H9 (cell line): ENCODE measurements at regions not wholly inside any gene's neighbourhood (a gene's known extent, or its start where the extent isn't known, plus 50 kb on each side); places are given as distances from the start of the nearest gene placed in this dataset.

ENCODE experiments used
- DNase-seq: peaks from one replicate; pipeline ENCODE4 v3.0.0-alpha.2; 2017
- H2AFZ ChIP-seq: one replicate; pipeline ENCODE4 v1.6.1; 2013; ENCODE audit warnings: mild to moderate bottlenecking, low read length, control low read depth, moderate library complexity
- H2AK5ac ChIP-seq: 2 replicates; pipeline ENCODE4 v1.6.1; 2013; ENCODE audit warnings: low read length, control low read depth, mixed read lengths; ENCODE audit not compliant: insufficient read length
- H2BK120ac ChIP-seq: one replicate; pipeline ENCODE4 v1.6.1; 2013; ENCODE audit warnings: low read depth, mild to moderate bottlenecking, low read length, control low read depth, inconsistent platforms; ENCODE audit not compliant: poor library complexity, severe bottlenecking
- H2BK12ac ChIP-seq: 2 replicates; pipeline ENCODE4 v1.6.1; 2013; ENCODE audit warnings: low read length, control low read depth, mixed read lengths, low read depth; ENCODE audit not compliant: insufficient read length
- H2BK15ac ChIP-seq: 2 replicates; pipeline ENCODE4 v1.6.1; 2013; ENCODE audit warnings: low read depth, low read length, control low read depth
- H2BK20ac ChIP-seq: one replicate; pipeline ENCODE4 v1.6.1; 2013; ENCODE audit warnings: low read depth, mild to moderate bottlenecking, low read length, control low read depth, inconsistent platforms; ENCODE audit not compliant: poor library complexity, severe bottlenecking
- H2BK5ac ChIP-seq: 2 replicates; pipeline ENCODE4 v1.6.1; 2013; ENCODE audit warnings: low read length, control low read depth, mixed read lengths; ENCODE audit not compliant: insufficient read length
- H3K14ac ChIP-seq: 2 replicates; pipeline ENCODE4 v1.6.1; 2013; ENCODE audit warnings: low read length, control low read depth; ENCODE audit not compliant: insufficient read depth
- H3K18ac ChIP-seq: 2 replicates; pipeline ENCODE4 v1.6.1; 2013; ENCODE audit warnings: low read depth, mild to moderate bottlenecking, mixed read lengths, low read length, control low read depth; ENCODE audit not compliant: insufficient read length
- H3K23ac ChIP-seq: 2 replicates; pipeline ENCODE4 v1.6.1; 2013; ENCODE audit warnings: low read length, control low read depth, mixed read lengths, low read depth; ENCODE audit not compliant: insufficient read length
- H3K23me2 ChIP-seq: 2 replicates; pipeline ENCODE4 v1.6.1; 2013; ENCODE audit warnings: low read depth, mild to moderate bottlenecking, mixed read lengths, low read length, control low read depth; ENCODE audit not compliant: insufficient read length, poor library complexity, severe bottlenecking
- H3K27ac ChIP-seq: 2 replicates; pipeline ENCODE4 v1.5.1; 2013; ENCODE audit warnings: low read length, control low read depth, mixed read lengths, low read depth; ENCODE audit not compliant: insufficient read length
- H3K27me3 ChIP-seq: 2 replicates; pipeline ENCODE4 v1.6.1; 2013; ENCODE audit warnings: low read length, control low read depth, inconsistent platforms; ENCODE audit not compliant: insufficient read depth
- H3K4ac ChIP-seq: 2 replicates; pipeline ENCODE4 v1.6.1; 2013; ENCODE audit warnings: low read depth, mild to moderate bottlenecking, control low read depth, inconsistent platforms, low read length, moderate library complexity
- H3K4me1 ChIP-seq: 2 replicates; pipeline ENCODE4 v1.6.1; 2013; ENCODE audit warnings: low read length, control low read depth, inconsistent platforms; ENCODE audit not compliant: insufficient read depth
- H3K4me2 ChIP-seq: 2 replicates; pipeline ENCODE4 v1.6.1; 2013; ENCODE audit warnings: low read length, control low read depth, mixed read lengths; ENCODE audit not compliant: insufficient read length, insufficient read depth
- H3K56ac ChIP-seq: 2 replicates; pipeline ENCODE4 v1.6.1; 2013; ENCODE audit warnings: low read depth, mild to moderate bottlenecking, mixed read lengths, low read length, control low read depth; ENCODE audit not compliant: insufficient read length
- H3K79me1 ChIP-seq: 2 replicates; pipeline ENCODE4 v1.6.1; 2013; ENCODE audit warnings: low read depth, mild to moderate bottlenecking, moderate library complexity, low read length, control low read depth, inconsistent platforms; ENCODE audit not compliant: insufficient read depth, poor library complexity, severe bottlenecking
- H3K79me2 ChIP-seq: 2 replicates; pipeline ENCODE4 v1.6.1; 2013; ENCODE audit warnings: low read length, control low read depth, inconsistent platforms; ENCODE audit not compliant: insufficient read depth
- H3K9ac ChIP-seq: 2 replicates; pipeline ENCODE4 v1.6.1; 2013; ENCODE audit warnings: low read length, control low read depth, mixed read lengths; ENCODE audit not compliant: insufficient read length; ENCODE audit errors: extremely low read depth
- H3K9me3 ChIP-seq: one replicate; pipeline ENCODE4 v1.6.1; 2013; ENCODE audit warnings: low read depth, low read length, inconsistent platforms; ENCODE audit not compliant: control insufficient read depth
- H3T11ph ChIP-seq: one replicate; pipeline ENCODE4 v1.6.1; 2013; ENCODE audit warnings: mild to moderate bottlenecking, low read length, control low read depth, inconsistent platforms
- H4K20me1 ChIP-seq: one replicate; pipeline ENCODE4 v1.6.1; 2013; ENCODE audit not compliant: control insufficient read depth, insufficient read length, insufficient read depth
- H4K5ac ChIP-seq: 2 replicates; pipeline ENCODE4 v1.6.1; 2013; ENCODE audit warnings: low read depth, mild to moderate bottlenecking, mixed read lengths, low read length, control low read depth; ENCODE audit not compliant: insufficient read length
- H4K8ac ChIP-seq: replicated peaks from 2 replicates; pipeline ENCODE4 v1.6.1; 2013; ENCODE audit warnings: low read length, control low read depth, mixed read lengths, low read depth; ENCODE audit not compliant: insufficient read length
- H4K91ac ChIP-seq: 2 replicates; pipeline ENCODE4 v1.6.1; 2013; ENCODE audit warnings: low read depth, mild to moderate bottlenecking, moderate library complexity, mixed read lengths, low read length, control low read depth; ENCODE audit not compliant: insufficient read length
- H3K27ac Mint-ChIP-seq, 3 experiments: 2 replicates in 2 of 3; 3 replicates in 1 of 3; pipeline ENCODE4 v1.8.0; 2020 to 2021; ENCODE audit warnings: mixed read lengths in 3 of 3, mild to moderate bottlenecking in 1 of 3, moderate library complexity in 1 of 3
- H3K27me3 Mint-ChIP-seq: 2 replicates; pipeline ENCODE4 v1.8.0; 2021; ENCODE audit warnings: low read depth, mild to moderate bottlenecking, moderate library complexity, mixed read lengths
- H3K36me3 Mint-ChIP-seq, 3 experiments: 2 replicates in 2 of 3; 3 replicates in 1 of 3; pipeline ENCODE4 v1.8.0; 2020 to 2021; ENCODE audit warnings: low read depth in 3 of 3, mixed read lengths in 3 of 3; ENCODE audit not compliant: insufficient read depth in 1 of 3
- H3K4me1 Mint-ChIP-seq, 2 experiments: 2 replicates each; pipeline ENCODE4 v1.8.0; 2020; ENCODE audit warnings: mixed read lengths in 2 of 2
- H3K4me3 Mint-ChIP-seq, 2 experiments: 2 replicates in 1 of 2; 3 replicates in 1 of 2; pipeline ENCODE4 v1.8.0; 2020 to 2021; ENCODE audit warnings: mild to moderate bottlenecking in 2 of 2, mixed read lengths in 2 of 2, moderate library complexity in 1 of 2
- H3K9me3 Mint-ChIP-seq, 2 experiments: 2 replicates in 1 of 2; 3 replicates in 1 of 2; pipeline ENCODE4 v1.8.0; 2020; ENCODE audit warnings: mild to moderate bottlenecking in 2 of 2, mixed read lengths in 2 of 2, moderate library complexity in 1 of 2
- CTCF ChIP-seq: fragments of 200-600 bp; sonication (generic); conservative IDR thresholded peaks from 3 replicates; pipeline ENCODE4 v1.8.0; 2021; ENCODE audit warnings: antibody characterized with exemption, mild to moderate bottlenecking
- WGBS: extraction: QIAGEN DNeasy Blood & Tissue Kit; methylation state at CpG from one replicate; pipeline ENCODE4 v1.1.7; 2013; ENCODE audit warnings: missing lambda C conversion rate, low lambda C conversion rate, mixed read lengths; ENCODE audit not compliant: insufficient read length; ENCODE audit errors: extremely low coverage; 5-methylcytosine and 5-hydroxymethylcytosine counted together

GRCh38 chr5:82413302-82414040 lies 135.3 kb upstream of the RPS23 start:
- Histone ChIP-seq H4K20me1 (no peaks in the 10 kb centered on the region), H4K8ac (no peak overlapping the region), H4K5ac (no peak overlapping the region), H2AFZ (no peak overlapping the region), H2BK15ac (no peak overlapping the region), H3K4ac (no peak overlapping the region), H3K79me2 (no peaks in the 10 kb centered on the region), H3K4me1 (no peaks in the 10 kb centered on the region), H3K79me1 (no peaks in the 10 kb centered on the region), H3K4me2 (no peak overlapping the region), H3K27ac (no peak overlapping the region), H2BK12ac (no peak overlapping the region), H3K14ac (no peak overlapping the region), H2BK120ac (no peak overlapping the region), H2BK5ac (no peak overlapping the region), H3K27me3 (no peaks in the 10 kb centered on the region), H3K56ac (no peak overlapping the region), H3K18ac (no peak overlapping the region), H3K23me2 (no peaks in the 10 kb centered on the region), H3K23ac (no peak overlapping the region), H4K91ac (no peak overlapping the region), H2BK20ac (no peak overlapping the region), H3T11ph (no peak overlapping the region), H2AK5ac (no peak overlapping the region), H3K9me3 (no peaks in the 10 kb centered on the region), H3K9ac (no peak overlapping the region)
- Mint-ChIP-seq H3K4me3 (no peak overlapping the region), H3K36me3 (no peaks in the 10 kb centered on the region), H3K4me1 (peaks cover 7 to 13% of the 10 kb centered on the region in 2 experiments; a peak in 3 of 4 replicates), H3K27ac (no peak overlapping the region), H3K27me3 (no peaks in the 10 kb centered on the region), H3K9me3 (no peaks in the 10 kb centered on the region)
- no CpG with 5 or more reads among the region's 7 CpGs for WGBS
- DNase-seq, result no peak
- TF ChIP-seq CTCF, result no peak
